ENCODE measurements at regions not wholly inside any gene's neighbourhood (a gene's known extent, or its start where the extent isn't known, plus 50 kb on each side); places are given as distances from the start of the nearest gene placed in this dataset.

DNA sequence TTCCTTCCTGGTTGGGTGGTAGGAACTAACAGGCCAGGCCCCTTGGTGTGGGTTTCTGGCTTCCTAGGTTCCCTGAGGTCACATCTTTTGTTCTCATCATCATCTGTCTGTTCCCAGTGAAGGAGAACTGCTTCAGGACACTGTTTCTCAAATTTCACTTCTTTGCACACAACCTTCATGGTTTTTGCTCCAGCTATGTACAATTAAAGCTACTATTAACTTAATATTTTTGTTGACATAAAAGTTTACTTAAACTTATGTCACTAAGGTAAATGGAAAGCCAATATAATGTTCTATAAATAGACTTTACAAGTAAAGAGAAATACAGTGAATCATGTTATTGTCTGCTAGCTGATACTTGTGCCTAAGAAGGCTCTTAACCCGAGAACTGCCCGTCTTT lies 120.7 kb upstream of the KCNG1 start:
- DNase-seq (ENCODE audit: low read depth, low spot score) (no peak), FAIRE-seq (no peak)
- Histone ChIP-seq H2AFZ (ENCODE audit: low read depth, low read length) (no peak overlapping the region), H3K36me3 (ENCODE audit: control insufficient read depth in 2 of 2, extremely low read depth in 1 of 2, insufficient read depth in 2 of 2, low read length in 2 of 2) (no peaks in the 10 kb centered on the region), H3K79me2 (ENCODE audit: control insufficient read depth, insufficient read depth, low read length) (no peaks in the 10 kb centered on the region), H3K4me1 (ENCODE audit: control insufficient read depth, extremely low read depth, insufficient read depth, low read length) (no peaks in the 10 kb centered on the region), H3K9me3 (replicated peaks; ENCODE audit: control insufficient read depth, insufficient read depth, low read length) (no peaks in the 10 kb centered on the region), H4K20me1 (replicated peaks; ENCODE audit: control insufficient read depth, extremely low read depth, insufficient read depth, low read length) (no peaks in the 10 kb centered on the region), H3K9me1 (replicated peaks; ENCODE audit: control insufficient read depth, extremely low read depth, insufficient read depth, low read length) (no peaks in the 10 kb centered on the region), H3K27ac (ENCODE audit: insufficient read depth, low read depth, low read length) (no peak overlapping the region), H3K27me3 (ENCODE audit: control insufficient read depth in 2 of 2, insufficient read depth in 2 of 2, low read length in 2 of 2) (peaks cover 8 to 10% of the 10 kb centered on the region in 2 experiments), H3K9ac (replicated peaks; ENCODE audit: extremely low read depth, insufficient read depth, low read length) (no peak overlapping the region), H3K4me3 (replicated peaks in 1 of 3; ENCODE audit: insufficient read depth in 1 of 3, low read depth in 1 of 3, low read length in 3 of 3) (no peak overlapping the region), H3K4me2 (ENCODE audit: insufficient read depth, low read length) (no peak overlapping the region)
- dilution Hi-C loops (cut with MboI; ENCODE audit: extremely low pct_ligation_motif_present, low sequenced_read_pairs) (no loop called here), intact Hi-C loops (cut with micrococcal nuclease) (no loop called here)
- POLR2A ChIA-PET = no interaction called here
- no TSS peak for BruUV-seq (replicated peaks)
- TF ChIP-seq MYC (IDR thresholded peaks at IDR 0.05; ENCODE audit: low read depth, low read length) = no peak
- CTCF ChIA-PET = interaction anchor here (1.6 kb wide), 1 partner anchor 128 kb away, joined by 4 read pairs; no protein-coding TSS in a partner anchor

DNA sequence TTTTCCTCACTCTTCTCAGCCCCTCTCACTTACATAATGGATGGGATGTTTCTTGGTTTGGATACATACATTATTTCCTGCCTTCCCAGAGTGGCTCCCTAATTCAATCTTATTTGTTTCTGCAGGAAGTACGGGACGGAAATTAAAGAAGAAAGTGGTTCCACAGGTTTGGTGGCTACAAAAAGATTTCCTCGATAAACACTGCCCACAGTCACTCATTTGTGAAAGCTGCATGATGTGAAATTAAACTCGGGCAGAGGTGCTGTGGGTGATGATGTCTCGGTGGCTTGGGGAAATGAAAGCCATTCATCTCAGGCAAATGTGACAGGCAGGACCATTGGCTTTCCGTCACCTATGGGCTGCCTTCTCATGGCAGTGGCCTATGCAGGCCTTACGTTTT lies 119.5 kb upstream of the KCNG1 start:
- no peaks in the 10 kb centered on the region for H3K9me3 ChIP-seq (replicated peaks; ENCODE audit: control insufficient read depth, insufficient read depth, low read length)
- H2AFZ ChIP-seq (ENCODE audit: low read depth, low read length) = no peak overlapping the region
- dilution Hi-C loops (cut with MboI; ENCODE audit: extremely low pct_ligation_motif_present, low sequenced_read_pairs) = no loop called here
- no peak overlapping the region for H3K27ac ChIP-seq (ENCODE audit: insufficient read depth, low read depth, low read length)
- TF ChIP-seq EZH2 (IDR thresholded peaks at IDR 0.05; ENCODE audit: borderline replicate concordance, low read depth, low read length, severe bottlenecking) (no peak), POLR2AphosphoS5 (IDR thresholded peaks at IDR 0.05; ENCODE audit: insufficient read depth, low read depth, low read length) (no peak)
- TF ChIP-seq, protein P1, sequence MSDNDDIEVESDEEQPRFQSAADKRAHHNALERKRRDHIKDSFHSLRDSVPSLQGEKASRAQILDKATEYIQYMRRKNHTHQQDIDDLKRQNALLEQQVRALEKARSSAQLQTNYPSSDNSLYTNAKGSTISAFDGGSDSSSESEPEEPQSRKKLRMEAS (IDR thresholded peaks at IDR 0.05; ENCODE audit: insufficient read depth, insufficient read length) = no peak
- H3K27me3 ChIP-seq (ENCODE audit: control insufficient read depth in 2 of 2, insufficient read depth in 2 of 2, low read length in 2 of 2) = peaks cover 8 to 10% of the 10 kb centered on the region in 2 experiments
- H3K36me3 ChIP-seq (ENCODE audit: control insufficient read depth in 2 of 2, extremely low read depth in 1 of 2, insufficient read depth in 2 of 2, low read length in 2 of 2) = no peaks in the 10 kb centered on the region
- POLR2A ChIA-PET = no interaction called here
- no TSS peak for BruUV-seq (replicated peaks)
- no peak overlapping the region for H3K9ac ChIP-seq (replicated peaks; ENCODE audit: extremely low read depth, insufficient read depth, low read length)
- FAIRE-seq (no peak), DNase-seq (ENCODE audit: low read depth, low spot score) (no peak)
- no peaks in the 10 kb centered on the region for H4K20me1 ChIP-seq (replicated peaks; ENCODE audit: control insufficient read depth, extremely low read depth, insufficient read depth, low read length)
- no peaks in the 10 kb centered on the region for H3K4me1 ChIP-seq (ENCODE audit: control insufficient read depth, extremely low read depth, insufficient read depth, low read length)
- intact Hi-C loops (cut with micrococcal nuclease) = no loop called here
- no peak overlapping the region for H3K4me2 ChIP-seq (ENCODE audit: insufficient read depth, low read length)
- H3K4me3 ChIP-seq (replicated peaks in 1 of 3; ENCODE audit: insufficient read depth in 1 of 3, low read depth in 1 of 3, low read length in 3 of 3) = no peak overlapping the region
- CTCF ChIA-PET = no interaction called here
- H3K9me1 ChIP-seq (replicated peaks; ENCODE audit: control insufficient read depth, extremely low read depth, insufficient read depth, low read length) = no peaks in the 10 kb centered on the region
- no peaks in the 10 kb centered on the region for H3K79me2 ChIP-seq (ENCODE audit: control insufficient read depth, insufficient read depth, low read length)
